IMR-90 (cell line): ENCODE measurements at regions not wholly inside any gene's neighbourhood (a gene's known extent, or its start where the extent isn't known, plus 50 kb on each side); places are given as distances from the start of the nearest gene placed in this dataset.

Source experiments
- NFE2L2 ChIP-seq: fragments of 150-350 bp; IDR thresholded peaks from 2 replicates; pipeline ENCODE4 v1.6.1; 2016; ENCODE audit warnings: low read depth, mild to moderate bottlenecking, low read length
- RFX5 ChIP-seq: IDR thresholded peaks from 2 replicates; pipeline ENCODE4 v1.8.0; 2012; ENCODE audit warnings: low read depth, mild to moderate bottlenecking, low read length, moderate library complexity
- TF ChIP-seq, protein P1 (sequence below): conservative IDR thresholded peaks from 2 replicates; pipeline ENCODE4 v1.5.1; 2012; ENCODE audit warnings: mild to moderate bottlenecking, low read depth, low read length, improper control_type of control experiment

DNA sequence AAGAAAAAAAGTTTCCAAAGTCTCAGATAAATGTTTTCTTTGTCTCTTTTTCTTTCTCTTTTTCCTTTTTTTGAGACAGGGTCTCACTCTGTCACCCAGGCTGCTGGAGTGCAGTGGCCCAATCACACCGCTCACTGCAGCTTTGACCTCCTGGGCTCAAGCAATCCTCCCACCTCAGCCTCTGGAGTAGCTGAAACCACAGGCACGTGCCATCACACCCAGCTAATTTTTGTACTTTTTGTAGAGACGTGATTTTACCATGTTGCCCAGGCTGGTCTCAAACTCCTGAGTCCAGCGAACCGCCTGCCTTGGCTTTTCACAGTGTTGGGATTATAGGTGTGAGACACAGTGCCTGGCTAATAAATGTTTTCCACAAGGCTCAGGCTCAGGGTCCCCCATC lies 53.3 kb upstream of the KSR1 start:
- TF ChIP-seq, protein P1, sequence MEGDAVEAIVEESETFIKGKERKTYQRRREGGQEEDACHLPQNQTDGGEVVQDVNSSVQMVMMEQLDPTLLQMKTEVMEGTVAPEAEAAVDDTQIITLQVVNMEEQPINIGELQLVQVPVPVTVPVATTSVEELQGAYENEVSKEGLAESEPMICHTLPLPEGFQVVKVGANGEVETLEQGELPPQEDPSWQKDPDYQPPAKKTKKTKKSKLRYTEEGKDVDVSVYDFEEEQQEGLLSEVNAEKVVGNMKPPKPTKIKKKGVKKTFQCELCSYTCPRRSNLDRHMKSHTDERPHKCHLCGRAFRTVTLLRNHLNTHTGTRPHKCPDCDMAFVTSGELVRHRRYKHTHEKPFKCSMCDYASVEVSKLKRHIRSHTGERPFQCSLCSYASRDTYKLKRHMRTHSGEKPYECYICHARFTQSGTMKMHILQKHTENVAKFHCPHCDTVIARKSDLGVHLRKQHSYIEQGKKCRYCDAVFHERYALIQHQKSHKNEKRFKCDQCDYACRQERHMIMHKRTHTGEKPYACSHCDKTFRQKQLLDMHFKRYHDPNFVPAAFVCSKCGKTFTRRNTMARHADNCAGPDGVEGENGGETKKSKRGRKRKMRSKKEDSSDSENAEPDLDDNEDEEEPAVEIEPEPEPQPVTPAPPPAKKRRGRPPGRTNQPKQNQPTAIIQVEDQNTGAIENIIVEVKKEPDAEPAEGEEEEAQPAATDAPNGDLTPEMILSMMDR = no peak
- TF ChIP-seq RFX5 (no peak), NFE2L2 (no peak)
